GM18508 (cell line): ENCODE measurements at regions not wholly inside any gene's neighbourhood (a gene's known extent, or its start where the extent isn't known, plus 50 kb on each side); places are given as distances from the start of the nearest gene placed in this dataset.
A peak's percentile ranks its signal among the peaks of the same experiment; 100 is the strongest.

ENCODE experiments used
- ATAC-seq: cut with Tn5 transposase; IDR thresholded peaks from one replicate; pipeline ENCODE4 v1.9.1; 2021; ENCODE audit warnings: moderate number of reproducible peaks; ENCODE audit not compliant: insufficient read depth, unreplicated experiment

GRCh38 chr6:91412532-91412931, 825.7 kb upstream of the MAP3K7 start:
- ATAC-seq: no peak

GRCh38 chr6:91407706-91408105, 820.8 kb upstream of the MAP3K7 start:
- ATAC-seq: no peak

GRCh38 chr6:91392951-91393350, 806.1 kb upstream of the MAP3K7 start:
- no peak for ATAC-seq

GRCh38 chr6:91387290-91388059, 800.6 kb upstream of the MAP3K7 start:
- no peak for ATAC-seq

GRCh38 chr6:91386204-91386603, 799.3 kb upstream of the MAP3K7 start:
- ATAC-seq: no peak

GRCh38 chr6:91383207-91383606, 796.3 kb upstream of the MAP3K7 start:
- no peak for ATAC-seq

GRCh38 chr6:91376686-91377085, 789.8 kb upstream of the MAP3K7 start:
- no peak for ATAC-seq

- no peak for ATAC-seq
Observed at GRCh38 chr6:91366781-91367180, 779.9 kb upstream of the MAP3K7 start.

- peak; percentile 79 for ATAC-seq
Observed at GRCh38 chr6:91358986-91359385, 772.1 kb upstream of the MAP3K7 start.

- ATAC-seq: no peak
Observed at GRCh38 chr6:91352878-91353277, 766.0 kb upstream of the MAP3K7 start.

- ATAC-seq: no peak
Observed at GRCh38 chr6:91352321-91352720, 765.4 kb upstream of the MAP3K7 start.

GRCh38 chr6:91350146-91350908, 763.5 kb upstream of the MAP3K7 start:
- ATAC-seq: no peak

GRCh38 chr6:91341473-91341872, 754.6 kb upstream of the MAP3K7 start:
- no peak for ATAC-seq

- no peak for ATAC-seq
Observed at GRCh38 chr6:91340896-91341395, 754.1 kb upstream of the MAP3K7 start.

- ATAC-seq: no peak
Observed at GRCh38 chr6:91337967-91338366, 751.1 kb upstream of the MAP3K7 start.

GRCh38 chr6:91330896-91331295, 744.0 kb upstream of the MAP3K7 start:
- ATAC-seq: no peak

- ATAC-seq: no peak
Observed at GRCh38 chr6:91328241-91328640, 741.4 kb upstream of the MAP3K7 start.

GRCh38 chr6:91324711-91325110, 737.8 kb upstream of the MAP3K7 start:
- ATAC-seq: no peak

- ATAC-seq: no peak
Observed at GRCh38 chr6:91317984-91318383, 731.1 kb upstream of the MAP3K7 start.

GRCh38 chr6:91317247-91317835, 730.5 kb upstream of the MAP3K7 start:
- ATAC-seq: no peak

- ATAC-seq: no peak
Observed at GRCh38 chr6:91310178-91310577, 723.3 kb upstream of the MAP3K7 start.
